Esophagus muscularis mucosa (tissue), 4 donors: ENCODE measurements at regions not wholly inside any gene's neighbourhood (a gene's known extent, or its start where the extent isn't known, plus 50 kb on each side); places are given as distances from the start of the nearest gene placed in this dataset.

ENCODE experiments used
- CTCF ChIP-seq, 3 experiments: fragments of 200-600 bp in 2 of 3; fragments of 450-650 bp in 1 of 3; sonication (generic) in 2 of 3; IDR thresholded peaks; one replicate each; pipeline ENCODE4 v1.5.1; 2017 to 2019; ENCODE audit warnings: antibody characterized with exemption in 3 of 3, mild to moderate bottlenecking in 2 of 3, moderate library complexity in 1 of 3
- EP300 ChIP-seq: sonication (generic); formaldehyde crosslinking; IDR thresholded peaks from one replicate; pipeline ENCODE4 v1.6.1; 2017; ENCODE audit warnings: antibody characterized with exemption
- POLR2A ChIP-seq: fragments of 450-650 bp; IDR thresholded peaks from one replicate; pipeline ENCODE4 v1.6.1; 2017; ENCODE audit warnings: antibody characterized with exemption, moderate library complexity, mild to moderate bottlenecking, low read depth
- POLR2AphosphoS5 ChIP-seq, 2 donors: sonication (generic); formaldehyde crosslinking; IDR thresholded peaks; one replicate each; pipeline ENCODE4 v1.6.1; 2017; ENCODE audit warnings: antibody characterized with exemption in 2 of 2

GRCh38 chr2:142723236-142723635 is 154.2 kb upstream of the KYNU start:
- TF ChIP-seq CTCF (IDR thresholded peaks at IDR 0.05) (no peak), POLR2A (no peak), EP300 (no peak), POLR2AphosphoS5 (IDR thresholded peaks at IDR 0.05) (no peak)
